OCI-LY7 (cell line): ENCODE measurements at regions not wholly inside any gene's neighbourhood (a gene's known extent, or its start where the extent isn't known, plus 50 kb on each side); places are given as distances from the start of the nearest gene placed in this dataset.

Source experiments
- BruUV-seq: library from RNA; stranded (reverse); fragments of 400-500 nt; replicated peaks from 2 replicates; lab custom pipeline; 2021; lab: Mats Ljungman, UMichigan
- CTCF ChIA-PET: fragments of 300-600 bp; sonication (Branson Sonifier 250); formaldehyde crosslinking; loops from one replicate; lab custom pipeline; 2022; ENCODE audit warnings: antibody characterized with exemption; ENCODE audit not compliant: unreplicated experiment; lab: Charles Lee
- POLR2A ChIA-PET: fragments of 300-600 bp; sonication (Branson Sonifier 250); formaldehyde crosslinking; loops from one replicate; lab custom pipeline; 2022; ENCODE audit warnings: antibody characterized with exemption; lab: Charles Lee
- DNase-seq: peaks from one replicate; pipeline ENCODE4 v3.0.0-alpha.2; 2015; ENCODE audit warnings: low spot score
- H2AFZ ChIP-seq: fragments of 200-600 bp; sonication (generic), shearing (Covaris generic); 2 replicates; pipeline ENCODE4 v1.6.1; 2014; ENCODE audit warnings: mild to moderate bottlenecking, antibody characterized with exemption, low read length, moderate library complexity
- H3K27ac ChIP-seq: fragments of 200-600 bp; sonication (generic); 2 replicates; pipeline ENCODE4 v1.5.1; 2014; ENCODE audit warnings: mixed run types, low read depth, mild to moderate bottlenecking, moderate library complexity, low read length, inconsistent platforms; ENCODE audit not compliant: poor library complexity, severe bottlenecking
- H3K36me3 ChIP-seq: fragments of 200-600 bp; sonication (generic); 2 replicates; pipeline ENCODE4 v1.6.1; 2014; ENCODE audit warnings: mild to moderate bottlenecking, antibody characterized with exemption, low read length, moderate library complexity, mixed read lengths; ENCODE audit not compliant: insufficient read depth
- H3K4me1 ChIP-seq: fragments of 200-600 bp; sonication (generic); 2 replicates; pipeline ENCODE4 v1.5.1; 2014; ENCODE audit warnings: mild to moderate bottlenecking, low read length; ENCODE audit not compliant: insufficient read depth, poor library complexity, severe bottlenecking
- H3K4me2 ChIP-seq: fragments of 200-600 bp; sonication (generic); 2 replicates; pipeline ENCODE4 v1.6.1; 2014; ENCODE audit warnings: mild to moderate bottlenecking, low read length
- H3K4me3 ChIP-seq: fragments of 200-600 bp; sonication (generic); 2 replicates; pipeline ENCODE4 v1.5.1; 2014; ENCODE audit warnings: mild to moderate bottlenecking, low read depth, low read length; ENCODE audit not compliant: poor library complexity, severe bottlenecking
- H3K79me2 ChIP-seq: fragments of 200-600 bp; sonication (generic); 2 replicates; pipeline ENCODE4 v1.6.1; 2016; ENCODE audit warnings: low read depth, mild to moderate bottlenecking, low read length, moderate library complexity, mixed read lengths; ENCODE audit not compliant: insufficient read depth
- H3K9me2 ChIP-seq: fragments of 200-600 bp; sonication (generic); 2 replicates; pipeline ENCODE4 v1.6.1; 2016; ENCODE audit warnings: mild to moderate bottlenecking, low read length, mixed read lengths; ENCODE audit not compliant: insufficient read depth
- H3K9me3 ChIP-seq: fragments of 200-600 bp; sonication (generic); 2 replicates; pipeline ENCODE4 v1.6.1; 2014; ENCODE audit warnings: mild to moderate bottlenecking, mixed run types, low read length, mixed read lengths
- H4K20me1 ChIP-seq: fragments of 200-600 bp; sonication (generic); 2 replicates; pipeline ENCODE4 v1.6.1; 2014; ENCODE audit warnings: mild to moderate bottlenecking, antibody characterized with exemption, low read length, moderate library complexity, mixed read lengths; ENCODE audit not compliant: insufficient read depth
- CTCF ChIP-seq: fragments of 200-600 bp; sonication (generic); conservative IDR thresholded peaks from 2 replicates; pipeline ENCODE4 v1.5.1; 2014; ENCODE audit warnings: mild to moderate bottlenecking, antibody characterized with exemption, low read length, moderate library complexity, mixed read lengths
- EZH2phosphoT487 ChIP-seq: fragments of 200-600 bp; sonication (generic); IDR thresholded peaks from 2 replicates; pipeline ENCODE4 v1.6.1; 2018; ENCODE audit warnings: low read depth, borderline replicate concordance, mild to moderate bottlenecking, mixed run types, antibody characterized with exemption, low read length, moderate library complexity, mixed read lengths
- intact Hi-C: fragments of 100-400 bp; cut with micrococcal nuclease; formaldehyde crosslinking; loops from one replicate; pipeline ENCODE4 v1.10.0; 2022; ENCODE audit not compliant: unreplicated experiment

GRCh38 chr17:72372185-72372584 lies 251.4 kb downstream of the SOX9 start:
- intact Hi-C loops, result no loop called here
- POLR2A ChIA-PET, result no interaction called here

GRCh38 chr17:72373910-72374741 lies 253.3 kb downstream of the SOX9 start:
- H3K79me2 ChIP-seq, result no peaks in the 10 kb centered on the region
- no peaks in the 10 kb centered on the region for H4K20me1 ChIP-seq
- DNase-seq, result no peak
- H3K4me3 ChIP-seq, result no peak overlapping the region
- ChIA-PET CTCF (no interaction called here), POLR2A (interaction anchor here (0.9 kb wide), 1 partner anchor 8 kb away, joined by 3 read pairs; no protein-coding TSS in a partner anchor)
- no TSS peak for BruUV-seq
- H3K4me1 ChIP-seq, result no peaks in the 10 kb centered on the region
- H3K36me3 ChIP-seq, result no peaks in the 10 kb centered on the region
- H3K27ac ChIP-seq, result no peak overlapping the region
- intact Hi-C loops, result no loop called here
- no peak for TF ChIP-seq EZH2phosphoT487
- TF ChIP-seq CTCF, result no peak
- no peak overlapping the region for H2AFZ ChIP-seq
- no peaks in the 10 kb centered on the region for H3K9me3 ChIP-seq
- no peak overlapping the region for H3K4me2 ChIP-seq
- H3K9me2 ChIP-seq, result no peaks in the 10 kb centered on the region

More at GRCh38 chr17:72372185-72372584, 251.4 kb downstream of the SOX9 start:
- no peaks in the 10 kb centered on the region for H3K9me3 ChIP-seq
- no peaks in the 10 kb centered on the region for H3K79me2 ChIP-seq
- no peaks in the 10 kb centered on the region for H3K36me3 ChIP-seq
- no TSS peak for BruUV-seq
- H2AFZ ChIP-seq, result no peak overlapping the region
- H3K4me1 ChIP-seq, result no peaks in the 10 kb centered on the region
- H3K9me2 ChIP-seq, result no peaks in the 10 kb centered on the region
- H3K4me2 ChIP-seq, result no peak overlapping the region
- no peak for DNase-seq
- H4K20me1 ChIP-seq, result no peaks in the 10 kb centered on the region
- CTCF ChIA-PET, result no interaction called here
- H3K27ac ChIP-seq, result no peak overlapping the region
- no peak overlapping the region for H3K4me3 ChIP-seq
- no peak for TF ChIP-seq EZH2phosphoT487
- no peak for TF ChIP-seq CTCF
